ENCODE measurements at regions not wholly inside any gene's neighbourhood (a gene's known extent, or its start where the extent isn't known, plus 50 kb on each side); places are given as distances from the start of the nearest gene placed in this dataset.
A peak's percentile ranks its signal among the peaks of the same experiment; 100 is the strongest.

GRCh38 chr14:49487238-49487637 lies 98.9 kb downstream of the RPS29 start:
- Histone ChIP-seq H3K27ac (no peak overlapping the region), H3K4me1 (replicated peaks in 1 of 2) (peaks cover 2 to 4% of the 10 kb centered on the region in 2 donors), H3K4me3 (no peak overlapping the region)
- in situ Hi-C loops (cut with MboI; ENCODE audit: low pct_unique_long_range_greater_than_20kb in 2 of 9, low sequenced_read_pairs in 9 of 9, unreplicated experiment in 9 of 9) = no loop called here
- ATAC-seq (replicated peaks in 6 of 8) = no peak

DNA sequence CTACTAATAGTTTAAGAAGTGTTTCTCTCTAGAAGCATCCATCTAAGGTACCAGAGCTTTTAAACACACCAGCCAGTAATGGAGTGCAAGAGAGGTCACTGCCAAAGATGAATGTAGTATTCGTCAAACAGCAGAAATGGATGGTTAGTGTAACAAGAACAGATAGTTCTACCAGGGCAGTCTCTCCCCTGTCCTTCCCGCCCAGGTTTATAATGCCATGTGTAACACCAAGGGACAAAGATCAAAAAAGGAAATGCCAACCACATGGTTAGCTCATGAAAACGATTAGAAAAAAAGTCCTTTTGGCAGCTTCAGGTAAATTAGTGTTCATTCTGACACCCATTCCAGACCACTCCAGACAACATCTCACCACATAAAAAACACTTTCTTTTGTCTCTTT lies 100.9 kb downstream of the RPS29 start:
- Histone ChIP-seq H3K27ac (no peak overlapping the region), H3K4me3 (no peak overlapping the region), H3K4me1 (replicated peaks in 1 of 2) (peaks cover 2 to 4% of the 10 kb centered on the region in 2 donors)
- in situ Hi-C loops (cut with MboI; ENCODE audit: low pct_unique_long_range_greater_than_20kb in 2 of 9, low sequenced_read_pairs in 9 of 9, unreplicated experiment in 9 of 9) = no loop called here
- no peak for ATAC-seq (replicated peaks in 6 of 8)
- 0 to 69% (median 43%) methylated on average over 2 to 3 of the region's 3 CpGs; no CpG with 5 or more reads in 1 of the 10 experiments for WGBS, 10 experiments

DNA sequence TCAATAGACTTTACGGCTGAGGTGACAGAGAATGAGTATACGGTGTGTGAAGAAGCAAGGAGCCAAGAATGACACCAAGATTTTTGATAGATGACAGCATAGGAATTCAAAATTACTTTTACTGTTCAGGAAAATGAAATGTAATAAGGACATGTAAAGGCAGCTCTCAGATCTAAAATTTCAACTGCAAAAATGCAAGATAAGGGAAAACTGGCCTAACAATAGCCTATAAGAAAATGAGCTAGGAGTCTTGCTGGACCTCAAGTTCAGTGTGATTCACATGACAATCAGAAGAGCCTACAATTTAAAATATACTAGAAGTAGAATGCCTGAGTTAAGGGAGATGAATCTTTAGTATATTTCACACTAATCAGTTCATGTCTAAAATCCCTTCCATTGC lies 102.0 kb downstream of the RPS29 start:
- 35 to 100% (median 94%) methylated on average over 1 to 2 of the region's 2 CpGs; no CpG with 5 or more reads in 1 of the 10 experiments for WGBS, 10 experiments

GRCh38 chr14:49483268-49483667 lies 102.9 kb downstream of the RPS29 start:
- in situ Hi-C loops (cut with MboI; ENCODE audit: low pct_unique_long_range_greater_than_20kb in 2 of 9, low sequenced_read_pairs in 9 of 9, unreplicated experiment in 9 of 9) = no loop called here
- 0 to 100% (median 71%) methylated on average over 1 of the region's 1 CpG for WGBS, 10 experiments
- no peak for ATAC-seq (replicated peaks in 6 of 8)

More for the DNA sequence above, 102.0 kb downstream of the RPS29 start:
- H3K27ac ChIP-seq = no peak overlapping the region
- no peak overlapping the region for H3K4me3 ChIP-seq
- ATAC-seq (replicated peaks in 6 of 8) = no peak
- H3K4me1 ChIP-seq (replicated peaks in 1 of 2) = peaks cover 2 to 4% of the 10 kb centered on the region in 2 donors
- in situ Hi-C loops (cut with MboI; ENCODE audit: low pct_unique_long_range_greater_than_20kb in 2 of 9, low sequenced_read_pairs in 9 of 9, unreplicated experiment in 9 of 9) = no loop called here

GRCh38 chr14:49480979-49481498 lies 105.1 kb downstream of the RPS29 start:
- Histone ChIP-seq H3K4me3 (no peak overlapping the region), H3K4me1 (replicated peaks in 1 of 2) (peaks cover 0 to 4% of the 10 kb centered on the region in 2 donors), H3K27ac (no peak overlapping the region)
- in situ Hi-C loops (cut with MboI; ENCODE audit: low pct_unique_long_range_greater_than_20kb in 2 of 9, low sequenced_read_pairs in 9 of 9, unreplicated experiment in 9 of 9) = no loop called here
- peak in 1 of 8 experiments; percentile 57 for ATAC-seq (replicated peaks in 6 of 8)

More at GRCh38 chr14:49483268-49483667, 102.9 kb downstream of the RPS29 start:
- Histone ChIP-seq H3K27ac (no peak overlapping the region), H3K4me1 (replicated peaks in 1 of 2) (peaks cover 2 to 4% of the 10 kb centered on the region in 2 donors), H3K4me3 (no peak overlapping the region)

GRCh38 chr14:49480053-49480760 lies 106.0 kb downstream of the RPS29 start:
- Histone ChIP-seq H3K27ac (no peak overlapping the region), H3K4me3 (no peak overlapping the region), H3K4me1 (replicated peaks in 1 of 2) (no peaks in the 10 kb centered on the region)
- 8 to 100% (median 77%) methylated on average over 1 to 3 of the region's 3 CpGs for WGBS, 10 experiments
- in situ Hi-C loops (cut with MboI; ENCODE audit: low pct_unique_long_range_greater_than_20kb in 2 of 9, low sequenced_read_pairs in 9 of 9, unreplicated experiment in 9 of 9) = no loop called here
- no peak for ATAC-seq (replicated peaks in 6 of 8)

DNA sequence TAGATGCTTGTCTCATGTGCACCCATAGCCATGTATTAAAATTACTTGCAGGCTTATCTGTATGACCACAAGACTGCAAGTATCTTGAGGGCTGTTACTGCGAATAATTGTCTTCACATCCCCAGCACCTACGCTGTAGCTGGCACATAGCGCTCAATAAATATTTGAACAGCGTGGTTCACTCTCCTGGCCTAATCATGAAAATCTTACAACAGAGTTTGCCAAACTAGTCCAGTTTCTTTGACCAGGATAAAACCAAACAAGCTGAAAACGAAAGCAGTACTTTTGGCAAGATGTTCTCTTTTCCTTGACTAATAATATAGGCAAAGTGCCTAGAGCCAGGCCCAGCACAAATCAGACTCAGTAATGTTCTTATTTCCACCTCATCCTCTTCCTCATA lies 106.7 kb downstream of the RPS29 start:
- ATAC-seq (replicated peaks in 6 of 8) = no peak
- Histone ChIP-seq H3K4me1 (replicated peaks in 1 of 2) (no peaks in the 10 kb centered on the region), H3K4me3 (no peak overlapping the region), H3K27ac (no peak overlapping the region)
- in situ Hi-C loops (cut with MboI; ENCODE audit: low pct_unique_long_range_greater_than_20kb in 2 of 9, low sequenced_read_pairs in 9 of 9, unreplicated experiment in 9 of 9) = no loop called here
- WGBS, 10 experiments = 17 to 100% (median 80%) methylated on average over 1 to 5 of the region's 5 CpGs

DNA sequence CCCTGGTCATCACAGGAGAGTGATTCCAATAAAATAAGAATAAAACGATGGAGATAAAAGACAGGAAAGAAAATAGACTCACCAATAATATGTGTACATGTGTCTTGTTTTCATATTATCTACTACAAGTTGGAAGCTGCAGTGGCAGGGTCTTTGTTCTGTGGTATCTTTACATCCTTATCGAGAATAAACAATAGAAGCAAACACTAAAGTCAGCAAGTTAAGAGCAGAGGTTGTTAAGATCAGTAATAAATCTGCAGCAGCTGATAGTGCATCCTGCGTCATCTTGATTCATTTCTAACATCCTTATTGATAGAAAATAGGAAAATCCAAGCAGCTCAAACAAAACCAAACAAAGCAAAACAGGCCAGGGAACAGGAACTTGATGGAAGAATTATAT lies 107.4 kb downstream of the RPS29 start:
- 19 to 88% (median 59%) methylated on average over 1 to 3 of the region's 3 CpGs for WGBS, 10 experiments
- no peak for ATAC-seq (replicated peaks in 6 of 8)
- Histone ChIP-seq H3K4me1 (replicated peaks in 1 of 2) (no peaks in the 10 kb centered on the region), H3K27ac (no peak overlapping the region), H3K4me3 (no peak overlapping the region)
- in situ Hi-C loops (cut with MboI; ENCODE audit: low pct_unique_long_range_greater_than_20kb in 2 of 9, low sequenced_read_pairs in 9 of 9, unreplicated experiment in 9 of 9) = no loop called here

DNA sequence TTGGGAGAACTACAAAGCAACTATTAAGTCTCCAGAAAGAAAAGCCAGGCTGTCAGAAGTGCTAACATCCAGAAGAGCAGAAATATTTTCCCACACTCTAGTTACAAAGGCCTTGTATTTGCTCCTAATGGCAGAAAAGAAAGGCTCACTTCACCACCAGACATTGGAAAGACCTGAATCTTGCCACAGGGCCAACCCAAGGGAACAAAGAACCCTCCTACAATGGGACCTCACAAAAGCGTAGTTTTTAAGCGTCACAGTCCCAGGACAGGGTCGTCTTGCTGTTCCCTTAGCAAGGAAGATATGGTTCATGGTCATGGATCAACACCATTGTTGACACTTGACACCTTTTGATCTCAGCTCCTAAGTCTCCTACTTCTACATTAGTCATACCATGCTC lies 119.1 kb downstream of the RPS29 start:
- 55 to 100% (median 90%) methylated on average over 1 to 3 of the region's 3 CpGs; no CpG with 5 or more reads in 3 of the 10 experiments for WGBS, 10 experiments
- ATAC-seq (replicated peaks in 6 of 8) = no peak
- no peaks in the 10 kb centered on the region for H3K4me1 ChIP-seq (replicated peaks in 1 of 2)
- in situ Hi-C loops (cut with MboI; ENCODE audit: low pct_unique_long_range_greater_than_20kb in 2 of 9, low sequenced_read_pairs in 9 of 9, unreplicated experiment in 9 of 9) = no loop called here
- no peak overlapping the region for H3K4me3 ChIP-seq
- no peak overlapping the region for H3K27ac ChIP-seq

- WGBS, 10 experiments = 20 to 89% (median 80%) methylated on average over 1 of the region's 1 CpG; no CpG with 5 or more reads in 5 of the 10 experiments
- no peak for ATAC-seq (replicated peaks in 6 of 8)
- Histone ChIP-seq H3K27ac (no peak overlapping the region), H3K4me3 (no peak overlapping the region), H3K4me1 (replicated peaks in 1 of 2) (no peaks in the 10 kb centered on the region)
- in situ Hi-C loops (cut with MboI; ENCODE audit: low pct_unique_long_range_greater_than_20kb in 2 of 9, low sequenced_read_pairs in 9 of 9, unreplicated experiment in 9 of 9) = no loop called here
These were observed 121.3 kb downstream of the RPS29 start for GRCh38 chr14:49464885-49465284.

GRCh38 chr14:49463146-49463545 lies 123.0 kb downstream of the RPS29 start:
- in situ Hi-C loops (cut with MboI; ENCODE audit: low pct_unique_long_range_greater_than_20kb in 2 of 9, low sequenced_read_pairs in 9 of 9, unreplicated experiment in 9 of 9) = no loop called here
- WGBS, 10 experiments = 36 to 100% (median 100%) methylated on average over 1 of the region's 1 CpG; no CpG with 5 or more reads in 4 of the 10 experiments

GRCh38 chr14:49461529-49462401 lies 124.4 kb downstream of the RPS29 start:
- ATAC-seq (replicated peaks in 6 of 8) = peak in 3 of 8 experiments; percentile 89 to 94 (median 91)
- no peak overlapping the region for H3K4me3 ChIP-seq
- 0 to 86% (median 33%) methylated on average over 1 to 2 of the region's 2 CpGs; no CpG with 5 or more reads in 3 of the 10 experiments for WGBS, 10 experiments
- no peak overlapping the region for H3K27ac ChIP-seq
- no peaks in the 10 kb centered on the region for H3K4me1 ChIP-seq (replicated peaks in 1 of 2)
- in situ Hi-C loops (cut with MboI; ENCODE audit: low pct_unique_long_range_greater_than_20kb in 2 of 9, low sequenced_read_pairs in 9 of 9, unreplicated experiment in 9 of 9) = no loop called here

More at GRCh38 chr14:49463146-49463545, 123.0 kb downstream of the RPS29 start:
- no peak overlapping the region for H3K27ac ChIP-seq
- no peak overlapping the region for H3K4me3 ChIP-seq
- ATAC-seq (replicated peaks in 6 of 8) = no peak
- H3K4me1 ChIP-seq (replicated peaks in 1 of 2) = no peaks in the 10 kb centered on the region

- Histone ChIP-seq H3K4me3 (no peak overlapping the region), H3K4me1 (replicated peaks in 1 of 2) (no peaks in the 10 kb centered on the region), H3K27ac (no peak overlapping the region)
- in situ Hi-C loops (cut with MboI; ENCODE audit: low pct_unique_long_range_greater_than_20kb in 2 of 9, low sequenced_read_pairs in 9 of 9, unreplicated experiment in 9 of 9) = no loop called here
- WGBS, 10 experiments = 0 to 100% (median 90%) methylated on average over 2 of the region's 2 CpGs; no CpG with 5 or more reads in 1 of the 10 experiments
- ATAC-seq (replicated peaks in 6 of 8) = no peak
These were observed 125.5 kb downstream of the RPS29 start for GRCh38 chr14:49460662-49461061.

Measured in motor neuron (in vitro differentiated cells).